B cell (primary cell): ENCODE measurements at regions not wholly inside any gene's neighbourhood (a gene's known extent, or its start where the extent isn't known, plus 50 kb on each side); places are given as distances from the start of the nearest gene placed in this dataset.

Source experiments
- ATAC-seq: fragments of 200-7000 bp; cut with Tn5 transposase; one replicate; pipeline ENCODE4 v1.10.0; 2021; ENCODE audit warnings: low read depth, mild to moderate bottlenecking, moderate number of reproducible peaks, moderate library complexity
- CTCF ChIA-PET: fragments of 350-600 bp; sonication (Branson Sonifier 250); formaldehyde crosslinking; loops from one replicate; lab custom pipeline; 2021; ENCODE audit warnings: antibody characterized with exemption, inconsistent platforms; lab: Charles Lee
- POLR2A ChIA-PET: fragments of 350-600 bp; sonication (Branson Sonifier 250); formaldehyde crosslinking; loops from one replicate; lab custom pipeline; 2021; ENCODE audit warnings: antibody characterized with exemption; lab: Charles Lee
- DNase-seq: peaks from one replicate; pipeline ENCODE4 v3.0.0; 2013
- H2AFZ ChIP-seq: 2 replicates; pipeline ENCODE4 v1.6.1; 2012; ENCODE audit warnings: mild to moderate bottlenecking, low read depth, low read length; ENCODE audit not compliant: insufficient read depth, poor library complexity, severe bottlenecking
- H3K27ac ChIP-seq, 2 donors: 1 replicate in 1 of 2; 2 replicates in 1 of 2; pipeline ENCODE4 v1.5.1; 2012 to 2013; ENCODE audit warnings: low read length in 2 of 2, mild to moderate bottlenecking in 2 of 2, moderate library complexity in 1 of 2
- H3K27me3 ChIP-seq, 4 experiments: fragments of 200-600 bp in 1 of 4; sonication (generic) in 1 of 4; replicated peaks in 1 of 4; 1 replicate in 2 of 4; 2 replicates in 2 of 4; pipeline versions ENCODE4 v1.6.1 to v1.7.0; 2013 to 2016; ENCODE audit warnings: low read length in 3 of 4, mild to moderate bottlenecking in 2 of 4, mixed read lengths in 1 of 4, moderate library complexity in 1 of 4; ENCODE audit not compliant: insufficient read depth in 4 of 4, control insufficient read depth in 3 of 4; ENCODE audit errors: control extremely low read depth in 1 of 4
- H3K36me3 ChIP-seq, 2 experiments: replicated peaks in 1 of 2; 1 replicate in 1 of 2; 2 replicates in 1 of 2; pipeline versions ENCODE4 v1.6.1 to v1.7.1; 2013; ENCODE audit warnings: low read length in 1 of 2; ENCODE audit not compliant: insufficient read depth in 2 of 2, control insufficient read depth in 1 of 2; ENCODE audit errors: control extremely low read depth in 1 of 2, extremely low read depth in 1 of 2
- H3K4me1 ChIP-seq, 2 donors: fragments of 200-600 bp in 1 of 2; sonication (generic) in 1 of 2; 1 replicate in 1 of 2; 2 replicates in 1 of 2; pipeline versions ENCODE4 v1.5.1 to v1.6.1; 2013 to 2017; ENCODE audit warnings: low read length in 2 of 2; ENCODE audit not compliant: control insufficient read depth in 2 of 2, insufficient read depth in 2 of 2
- H3K4me2 ChIP-seq: replicated peaks from 2 replicates; pipeline ENCODE3; 2012; ENCODE audit warnings: mild to moderate bottlenecking, low read depth, low read length; ENCODE audit not compliant: poor library complexity, severe bottlenecking
- H3K4me3 ChIP-seq, 5 experiments: fragments of 200-600 bp in 1 of 5; sonication (generic) in 1 of 5; 1 replicate in 3 of 5; 2 replicates in 2 of 5; pipeline versions ENCODE4 v1.5.1 to v1.7.0; 2011 to 2016; ENCODE audit warnings: low read length in 4 of 5, mild to moderate bottlenecking in 4 of 5, low read depth in 2 of 5, control low read depth in 1 of 5, moderate library complexity in 1 of 5; ENCODE audit not compliant: insufficient read depth in 1 of 5; ENCODE audit errors: control extremely low read depth in 1 of 5, extremely low read depth in 1 of 5
- H3K79me2 ChIP-seq: fragments of 200-600 bp; sonication (generic); one replicate; pipeline ENCODE4 v1.6.0; 2016; ENCODE audit warnings: low read length; ENCODE audit not compliant: control insufficient read depth, insufficient read depth
- H3K9ac ChIP-seq: fragments of 200-600 bp; sonication (generic); 2 replicates; pipeline ENCODE4 v1.6.1; 2017; ENCODE audit warnings: mild to moderate bottlenecking, low read length, moderate library complexity
- H3K9me3 ChIP-seq, 3 donors: one replicate each; pipeline versions ENCODE4 v1.6.1 to v1.7.1; 2013; ENCODE audit warnings: low read length in 2 of 3; ENCODE audit not compliant: control insufficient read depth in 2 of 3, insufficient read depth in 1 of 3; ENCODE audit errors: control extremely low read depth in 1 of 3
- H4K20me1 ChIP-seq: 2 replicates; pipeline ENCODE4 v1.6.0; 2012; ENCODE audit warnings: mild to moderate bottlenecking, low read length; ENCODE audit not compliant: insufficient read depth, control insufficient read depth, poor library complexity, severe bottlenecking
- H3K27ac Mint-ChIP-seq: one replicate; pipeline ENCODE4 v1.8.0; 2021; ENCODE audit warnings: mixed read lengths
- H3K27me3 Mint-ChIP-seq: one replicate; pipeline ENCODE4 v1.8.0; 2021; ENCODE audit warnings: mixed read lengths
- H3K4me1 Mint-ChIP-seq: one replicate; pipeline ENCODE4 v1.8.0; 2021; ENCODE audit warnings: mixed read lengths
- H3K4me3 Mint-ChIP-seq: one replicate; pipeline ENCODE4 v1.8.0; 2021; ENCODE audit warnings: mixed read lengths
- H3K9me3 Mint-ChIP-seq: one replicate; pipeline ENCODE4 v1.8.0; 2022; ENCODE audit warnings: mixed read lengths; ENCODE audit not compliant: insufficient read depth
- CTCF ChIP-seq: fragments of 200-600 bp; IDR thresholded peaks from one replicate; pipeline ENCODE4 v1.8.0; 2022; ENCODE audit warnings: antibody characterized with exemption, mild to moderate bottlenecking
- EZH2 ChIP-seq: IDR thresholded peaks from 2 replicates; pipeline ENCODE4 v1.6.1; 2012; ENCODE audit warnings: borderline replicate concordance, low read depth, mild to moderate bottlenecking, moderate library complexity, low read length; ENCODE audit not compliant: insufficient read depth, poor library complexity, severe bottlenecking
- WGBS: methylation state at CpG from one replicate; pipeline ENCODE4 v1.1.5; 2013; ENCODE audit warnings: missing lambda C conversion rate; ENCODE audit not compliant: insufficient coverage; 5-methylcytosine and 5-hydroxymethylcytosine counted together
- intact Hi-C: fragments of 100-400 bp; cut with micrococcal nuclease; formaldehyde crosslinking; loops from one replicate; pipeline ENCODE4 v1.10.0; 2022

- intact Hi-C loops, result no loop called here
- Histone ChIP-seq H3K27me3 (peaks cover 0 to 2% (median 0%) of the 10 kb centered on the region in 4 experiments), H4K20me1 (no peaks in the 10 kb centered on the region), H3K4me1 (no peaks in the 10 kb centered on the region), H3K9ac (no peak overlapping the region), H3K4me3 (no peak overlapping the region), H3K36me3 (no peaks in the 10 kb centered on the region), H2AFZ (no peak overlapping the region), H3K79me2 (no peaks in the 10 kb centered on the region), H3K9me3 (peaks cover 0 to 8% (median under 1%) of the 10 kb centered on the region in 3 donors), H3K27ac (no peak overlapping the region), H3K4me2 (no peak overlapping the region)
- no peak overlapping the region for H3K4me3 Mint-ChIP-seq
- CTCF ChIA-PET, result no interaction called here
- H3K27me3 Mint-ChIP-seq, result peaks cover 3% of the 10 kb centered on the region
- POLR2A ChIA-PET, result no interaction called here
- H3K27ac Mint-ChIP-seq, result no peak overlapping the region
- WGBS, result 97% methylated on average over 3 of the region's 3 CpGs
- DNase-seq (no peak), ATAC-seq (no peak)
- TF ChIP-seq CTCF (no peak), EZH2 (no peak)
- no peaks in the 10 kb centered on the region for H3K4me1 Mint-ChIP-seq
- H3K9me3 Mint-ChIP-seq, result peaks cover 2% of the 10 kb centered on the region
Observed at GRCh38 chr3:135868801-135869200, 96.7 kb upstream of the PPP2R3A start.

- CTCF ChIA-PET, result no interaction called here
Observed at GRCh38 chr3:135869439-135870105, 96.0 kb upstream of the PPP2R3A start.

More at GRCh38 chr3:135869439-135870105, 96.0 kb upstream of the PPP2R3A start:
- DNase-seq, result no peak
- no peak for ATAC-seq
- Histone ChIP-seq H3K27me3 (peaks cover 0 to 2% (median 0%) of the 10 kb centered on the region in 4 experiments), H3K9me3 (peaks cover 0 to 8% (median 2%) of the 10 kb centered on the region in 3 donors), H3K4me1 (no peaks in the 10 kb centered on the region), H3K4me2 (no peak overlapping the region), H2AFZ (no peak overlapping the region), H3K4me3 (no peak overlapping the region), H3K9ac (no peak overlapping the region), H3K27ac (no peak overlapping the region), H3K79me2 (no peaks in the 10 kb centered on the region), H3K36me3 (no peaks in the 10 kb centered on the region), H4K20me1 (no peaks in the 10 kb centered on the region)
- no peak overlapping the region for H3K27ac Mint-ChIP-seq
- no peaks in the 10 kb centered on the region for H3K4me1 Mint-ChIP-seq
- TF ChIP-seq EZH2, result no peak
- H3K4me3 Mint-ChIP-seq, result no peak overlapping the region
- H3K9me3 Mint-ChIP-seq, result peaks cover 5% of the 10 kb centered on the region
- peaks cover 3% of the 10 kb centered on the region for H3K27me3 Mint-ChIP-seq
- intact Hi-C loops, result no loop called here
- WGBS, result no CpG with 5 or more reads among the region's 2 CpGs
- POLR2A ChIA-PET, result no interaction called here
